Fibroblast of lung (primary cell): ENCODE measurements at regions not wholly inside any gene's neighbourhood (a gene's known extent, or its start where the extent isn't known, plus 50 kb on each side); places are given as distances from the start of the nearest gene placed in this dataset.

Source experiments
- DNase-seq, 2 donors: peaks; one replicate each; pipeline versions ENCODE4 v3.0.0 to v3.0.0-alpha.2; 2010; ENCODE audit warnings: low read depth in 2 of 2
- H2AFZ ChIP-seq: 2 replicates; pipeline ENCODE4 v1.5.1; 2012; ENCODE audit warnings: low read length, control low read depth, inconsistent platforms
- H3K27ac ChIP-seq: 2 replicates; pipeline ENCODE4 v1.5.1; 2011; ENCODE audit warnings: low read length, control low read depth; ENCODE audit not compliant: insufficient read depth
- H3K27me3 ChIP-seq: 2 replicates; pipeline ENCODE4 v1.5.1; 2011; ENCODE audit warnings: mild to moderate bottlenecking, low read length; ENCODE audit not compliant: control insufficient read depth, insufficient read depth
- H3K36me3 ChIP-seq: 2 replicates; pipeline ENCODE4 v1.5.1; 2011; ENCODE audit warnings: low read length; ENCODE audit not compliant: control insufficient read depth, insufficient read depth
- H3K4me1 ChIP-seq: 2 replicates; pipeline ENCODE4 v1.5.1; 2011; ENCODE audit warnings: low read length; ENCODE audit not compliant: control insufficient read depth, insufficient read depth; ENCODE audit errors: extremely low read depth
- H3K4me2 ChIP-seq: 2 replicates; pipeline ENCODE4 v1.5.1; 2011; ENCODE audit warnings: low read length, control low read depth; ENCODE audit not compliant: insufficient read depth; ENCODE audit errors: extremely low read depth
- H3K4me3 ChIP-seq, 4 experiments: fragments of 200-600 bp in 1 of 4; sonication (generic) in 1 of 4; replicated peaks in 1 of 4; 2 replicates each; pipeline ENCODE4 v1.5.1; 2011 to 2016; ENCODE audit warnings: low read length in 4 of 4, low read depth in 3 of 4, mild to moderate bottlenecking in 3 of 4, control low read depth in 2 of 4, inconsistent platforms in 1 of 4, mixed read lengths in 1 of 4; ENCODE audit not compliant: insufficient read depth in 1 of 4; ENCODE audit errors: control extremely low read depth in 1 of 4
- H3K79me2 ChIP-seq: 2 replicates; pipeline ENCODE4 v1.5.1; 2012; ENCODE audit warnings: mild to moderate bottlenecking, low read length, inconsistent platforms; ENCODE audit not compliant: control insufficient read depth, insufficient read depth
- H3K9ac ChIP-seq: 2 replicates; pipeline ENCODE4 v1.5.1; 2011; ENCODE audit warnings: mild to moderate bottlenecking, low read length, control low read depth; ENCODE audit not compliant: insufficient read depth
- H3K9me3 ChIP-seq: 2 replicates; pipeline ENCODE4 v1.5.1; 2012; ENCODE audit warnings: low read depth, low read length; ENCODE audit not compliant: control insufficient read depth, insufficient read depth
- H4K20me1 ChIP-seq: 2 replicates; pipeline ENCODE4 v1.5.1; 2011; ENCODE audit warnings: low read length; ENCODE audit not compliant: control insufficient read depth, insufficient read depth; ENCODE audit errors: extremely low read depth
- CTCF ChIP-seq, 2 donors: IDR thresholded peaks in 1 of 2; conservative IDR thresholded peaks in 1 of 2; 1 replicate in 1 of 2; 2 replicates in 1 of 2; pipeline ENCODE4 v1.5.1; 2011 to 2012; ENCODE audit warnings: low read length in 2 of 2, control low read depth in 1 of 2, inconsistent platforms in 1 of 2, low read depth in 1 of 2, mild to moderate bottlenecking in 1 of 2
- EZH2 ChIP-seq: IDR thresholded peaks from 2 replicates; pipeline ENCODE4 v1.5.1; 2012; ENCODE audit warnings: low read length, control low read depth, mild to moderate bottlenecking; ENCODE audit errors: missing control alignments

DNA sequence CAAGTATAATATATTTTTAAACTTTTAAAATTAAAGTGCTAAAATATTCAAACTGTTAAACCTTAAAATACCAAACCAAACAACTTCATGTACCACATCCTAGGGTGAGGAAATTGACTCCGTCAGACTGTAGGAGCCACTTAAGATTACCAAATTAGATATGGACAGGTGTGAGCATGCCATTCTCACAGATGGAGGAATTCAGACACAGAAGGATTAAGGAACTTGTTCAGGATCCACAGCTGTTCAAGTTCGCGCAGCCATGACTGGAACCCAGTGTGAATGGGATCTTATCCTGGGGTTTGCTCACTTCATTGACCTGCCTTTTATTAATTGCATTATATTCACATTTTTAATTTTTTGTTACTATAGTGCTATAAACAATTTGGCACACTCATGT is 224.9 kb upstream of the PCDH7 start:
- DNase-seq = no peak
- Histone ChIP-seq H3K79me2 (no peaks in the 10 kb centered on the region), H3K27me3 (no peaks in the 10 kb centered on the region), H2AFZ (no peak overlapping the region), H4K20me1 (no peaks in the 10 kb centered on the region), H3K4me2 (no peak overlapping the region), H3K36me3 (no peaks in the 10 kb centered on the region), H3K27ac (no peak overlapping the region), H3K9ac (no peak overlapping the region), H3K4me3 (no peak overlapping the region), H3K9me3 (no peaks in the 10 kb centered on the region), H3K4me1 (no peaks in the 10 kb centered on the region)
- TF ChIP-seq EZH2 = no peak
- no peak for TF ChIP-seq CTCF (conservative IDR thresholded peaks at IDR 0.05 in 1 of 2, IDR thresholded peaks at IDR 0.05 in 1 of 2; ENCODE audit: low read depth in 1 of 2, low read length in 2 of 2)

DNA sequence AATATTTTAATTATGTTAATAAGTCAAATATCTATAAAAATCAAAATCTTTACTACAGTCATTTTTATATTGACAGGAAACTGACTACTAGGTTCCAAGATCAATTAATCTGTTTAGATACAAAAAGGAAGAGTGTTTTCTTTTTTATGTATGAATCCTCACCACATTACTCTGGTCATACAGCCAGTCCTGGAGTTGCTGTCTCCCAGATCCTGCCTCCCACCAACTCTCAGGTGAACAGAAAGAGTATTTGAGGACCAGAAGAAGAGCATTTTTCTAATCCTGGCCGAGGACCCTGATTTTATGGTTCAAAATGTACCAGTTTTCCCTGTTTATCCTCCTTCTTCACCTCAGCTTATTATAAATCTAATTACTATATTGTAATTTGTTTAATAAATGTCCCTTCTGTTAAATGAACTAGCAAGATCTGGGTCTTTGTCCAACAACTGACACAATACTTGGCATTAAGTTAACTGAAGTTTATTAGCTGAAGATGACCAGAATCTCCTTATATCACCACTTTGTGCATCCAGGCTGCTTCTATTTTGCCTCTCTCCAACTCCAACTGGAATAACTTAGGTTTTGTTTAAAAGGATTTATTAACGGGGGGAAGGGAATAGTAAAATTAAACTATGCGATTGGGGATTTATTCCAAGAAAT is 224.4 kb upstream of the PCDH7 start:
- H3K79me2 ChIP-seq = no peaks in the 10 kb centered on the region
- H4K20me1 ChIP-seq = no peaks in the 10 kb centered on the region
- no peak overlapping the region for H3K9ac ChIP-seq
- H2AFZ ChIP-seq = no peak overlapping the region
- H3K4me2 ChIP-seq = no peak overlapping the region
- no peaks in the 10 kb centered on the region for H3K4me1 ChIP-seq
- TF ChIP-seq EZH2 (no peak), CTCF (conservative IDR thresholded peaks at IDR 0.05 in 1 of 2, IDR thresholded peaks at IDR 0.05 in 1 of 2; ENCODE audit: low read depth in 1 of 2, low read length in 2 of 2) (no peak)
- H3K36me3 ChIP-seq = no peaks in the 10 kb centered on the region
- H3K9me3 ChIP-seq = no peaks in the 10 kb centered on the region
- H3K27ac ChIP-seq = no peak overlapping the region
- no peak for DNase-seq
- no peak overlapping the region for H3K4me3 ChIP-seq
- no peaks in the 10 kb centered on the region for H3K27me3 ChIP-seq

DNA sequence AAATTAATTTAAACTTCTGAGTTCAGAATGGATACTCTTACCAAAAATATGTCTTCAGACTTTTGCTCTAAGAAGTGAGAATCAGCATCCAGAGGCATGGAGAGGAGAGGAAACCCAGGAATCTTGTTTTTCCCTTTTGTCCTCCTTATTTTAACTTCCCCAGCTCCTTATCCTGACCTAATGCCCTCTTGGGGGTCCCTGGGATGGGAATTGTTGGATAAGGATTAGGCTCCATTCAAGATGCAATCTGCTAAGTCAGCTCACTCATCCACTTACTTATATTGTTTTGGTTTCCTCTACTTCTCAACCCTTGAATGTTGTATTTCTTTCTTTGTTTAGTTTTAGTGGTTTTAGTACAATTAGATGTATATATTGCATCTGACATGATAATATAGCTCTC is 208.4 kb upstream of the PCDH7 start:
- Histone ChIP-seq H3K27me3 (no peaks in the 10 kb centered on the region), H2AFZ (no peak overlapping the region), H3K4me2 (no peak overlapping the region), H3K4me1 (no peaks in the 10 kb centered on the region), H3K9ac (no peak overlapping the region), H3K36me3 (no peaks in the 10 kb centered on the region), H4K20me1 (no peaks in the 10 kb centered on the region), H3K9me3 (no peaks in the 10 kb centered on the region), H3K27ac (no peak overlapping the region), H3K79me2 (no peaks in the 10 kb centered on the region), H3K4me3 (no peak overlapping the region)
- no peak for DNase-seq
- TF ChIP-seq EZH2 (no peak), CTCF (conservative IDR thresholded peaks at IDR 0.05 in 1 of 2, IDR thresholded peaks at IDR 0.05 in 1 of 2; ENCODE audit: low read depth in 1 of 2, low read length in 2 of 2) (no peak)
